Stimulated activated CD8-positive, alpha-beta memory T cell treated with anti-CD3 and anti-CD28 coated beads, Interleukin-2, amount 100 ng/mL, for 1 hour (primary cell): ENCODE measurements at regions not wholly inside any gene's neighbourhood (a gene's known extent, or its start where the extent isn't known, plus 50 kb on each side); places are given as distances from the start of the nearest gene placed in this dataset.

Experiments used
- DNase-seq, 2 donors: peaks; one replicate each; pipeline ENCODE4 v3.0.0-alpha.2; 2020; ENCODE audit warnings: low read depth in 2 of 2

DNA sequence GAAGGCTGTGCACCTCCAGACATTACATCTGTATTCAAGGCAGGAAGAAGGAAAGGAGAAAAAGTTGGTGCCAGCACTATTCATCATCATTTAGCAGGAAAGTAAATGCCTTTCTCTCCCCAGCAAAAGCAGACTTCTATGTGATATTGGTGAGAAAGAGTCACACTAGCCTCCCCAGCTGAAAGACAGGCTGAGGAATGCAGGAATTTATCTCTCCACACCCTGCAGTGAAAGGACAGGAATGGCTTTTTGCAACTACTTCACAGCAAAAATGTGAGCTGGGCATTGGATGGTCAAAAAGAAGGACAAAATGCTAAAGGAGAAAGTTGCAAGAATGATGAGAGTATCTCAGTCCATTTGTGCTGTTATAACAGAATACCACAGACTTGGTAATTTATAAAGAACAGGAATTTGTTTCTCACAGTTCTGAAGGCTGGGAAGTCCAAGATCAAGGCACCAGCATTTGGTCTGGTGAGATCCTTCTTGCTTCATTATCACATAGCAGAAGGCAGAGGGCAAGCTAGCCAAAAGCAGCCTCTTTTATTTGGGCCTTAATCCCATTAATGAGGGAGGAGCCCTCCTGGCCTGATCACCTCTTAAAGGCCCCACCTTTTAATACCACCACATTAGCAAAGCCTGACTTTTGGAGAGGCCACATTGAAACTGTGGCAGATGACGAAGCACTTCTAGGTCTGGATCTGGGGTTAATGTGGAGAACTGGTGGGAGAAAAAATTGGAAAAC lies 388.1 kb upstream of the SLC14A2 start:
- DNase-seq = no peak

DNA sequence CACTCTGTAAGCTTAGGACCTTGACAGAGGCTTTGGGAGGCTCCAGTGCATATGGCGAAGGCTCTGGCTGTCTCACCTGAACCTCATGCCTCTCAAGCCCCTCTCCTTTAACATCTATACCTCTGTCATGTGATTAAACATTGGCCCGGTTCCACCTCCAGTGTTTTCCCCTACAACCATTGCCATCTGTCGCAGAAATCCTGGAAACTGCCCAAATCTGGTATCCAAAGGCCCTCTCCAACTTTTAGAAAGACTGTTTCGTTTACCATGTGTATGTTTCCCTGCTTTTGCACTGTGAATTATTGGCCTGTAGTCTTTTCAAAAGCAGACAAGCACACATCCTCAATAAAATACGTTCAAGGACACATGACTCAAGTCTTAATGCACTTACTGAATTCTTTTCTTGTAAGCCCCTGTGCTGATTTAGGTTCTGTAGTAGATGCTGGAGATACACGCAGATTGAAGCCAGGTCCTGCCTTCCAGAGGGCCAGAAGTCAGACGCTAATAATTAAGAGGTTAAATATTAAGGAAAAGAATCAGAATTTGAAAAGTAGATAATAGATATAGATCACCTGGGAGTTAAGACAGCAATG lies 386.4 kb upstream of the SLC14A2 start:
- DNase-seq = no peak

DNA sequence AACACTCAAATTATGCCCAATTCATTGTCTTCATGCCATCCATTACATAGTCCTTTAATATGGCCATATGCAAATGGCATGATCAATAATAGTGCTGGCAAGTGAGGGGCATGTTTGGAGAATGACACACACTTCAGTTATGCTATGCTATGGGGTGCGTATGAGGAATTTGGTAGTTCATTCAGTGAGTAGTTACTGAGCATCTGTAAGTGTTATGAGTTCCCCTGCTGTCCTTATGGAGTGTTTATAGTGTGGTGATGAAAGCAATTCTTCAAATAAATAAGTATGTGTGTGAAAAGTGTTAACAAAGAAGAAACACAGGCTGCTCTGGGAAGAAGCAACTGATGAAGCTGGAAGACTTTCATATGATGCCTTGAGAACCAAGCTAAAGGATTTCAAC lies 383.7 kb upstream of the SLC14A2 start:
- DNase-seq = no peak

DNA sequence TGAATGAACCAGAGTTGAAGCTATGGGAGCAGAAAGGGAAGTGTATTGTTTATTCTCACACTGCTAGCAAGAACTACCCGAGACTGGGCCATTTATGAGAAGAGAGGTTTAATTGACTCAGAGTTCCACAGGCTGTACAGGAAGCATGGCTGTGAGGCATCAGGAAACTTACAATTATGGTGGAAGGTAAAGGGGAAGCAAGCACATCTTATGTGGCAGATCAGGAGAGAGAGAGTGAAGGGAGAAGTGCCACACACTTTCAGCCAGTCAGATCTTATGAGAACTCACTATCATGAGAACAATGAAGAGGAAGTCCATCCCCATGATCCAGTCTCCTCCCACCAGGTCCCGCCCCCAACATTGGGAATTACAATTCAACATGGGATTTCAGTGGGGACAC lies 383.2 kb upstream of the SLC14A2 start:
- no peak for DNase-seq

- DNase-seq = no peak
These were observed 378.6 kb upstream of the SLC14A2 start for GRCh38 chr18:45236676-45237075.

DNA sequence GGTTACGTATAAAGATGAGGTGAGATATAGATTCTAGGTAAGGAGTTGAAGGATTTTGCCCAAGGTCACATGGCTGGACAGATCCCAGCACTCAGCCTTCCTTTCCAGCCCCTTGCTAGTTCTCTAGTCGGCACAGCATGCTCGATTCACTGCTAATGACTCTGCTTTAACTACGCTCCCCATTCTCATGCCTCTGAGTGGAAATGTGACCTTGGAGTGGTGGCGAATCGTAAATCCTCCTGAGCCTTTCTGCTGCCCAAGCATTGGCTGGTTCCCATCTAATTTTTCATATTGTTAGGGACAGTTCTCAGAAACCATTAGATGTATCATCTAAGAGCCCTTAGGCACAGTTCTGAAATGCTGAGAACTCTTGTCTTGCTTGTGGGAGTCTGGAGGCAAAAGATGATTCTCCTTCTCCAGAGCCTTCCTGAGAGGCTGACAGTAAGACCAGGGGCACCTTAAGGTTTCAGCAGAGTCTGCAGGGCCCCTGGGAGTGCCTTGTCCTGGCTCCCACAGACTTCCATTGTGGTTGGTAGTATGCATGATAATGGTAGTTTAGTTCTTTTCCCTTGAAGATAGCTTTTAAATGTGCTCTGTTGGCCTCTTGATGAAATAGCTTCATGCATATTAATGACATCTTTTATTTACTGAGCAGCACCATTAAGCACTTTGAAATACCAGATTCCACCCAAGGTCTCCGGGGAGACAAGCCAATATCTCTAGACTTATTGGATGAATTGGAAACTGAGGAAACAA lies 377.8 kb upstream of the SLC14A2 start:
- no peak for DNase-seq

DNA sequence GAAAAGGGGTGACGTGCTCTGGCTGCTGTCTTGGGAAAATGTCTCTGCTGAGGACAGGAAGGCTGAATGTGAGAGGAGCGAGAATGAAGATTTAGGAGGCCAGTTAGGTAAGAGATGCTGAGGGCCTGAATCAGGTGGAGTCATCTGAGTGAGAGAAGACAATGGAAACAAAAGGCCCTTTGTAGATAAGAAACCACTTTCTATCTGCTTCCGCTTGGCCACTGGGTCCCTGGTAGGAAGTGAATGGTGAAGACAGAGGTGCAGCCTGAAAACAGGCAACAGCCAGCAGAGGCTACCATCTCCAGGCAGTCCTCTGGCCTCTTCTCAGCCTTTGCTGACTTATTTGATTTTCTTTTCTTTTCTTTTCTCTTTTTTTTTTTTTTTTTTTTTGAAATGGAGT lies 374.0 kb upstream of the SLC14A2 start:
- DNase-seq = no peak

GRCh38 chr18:45241982-45242565 lies 373.2 kb upstream of the SLC14A2 start:
- DNase-seq = no peak

- no peak for DNase-seq
These were observed 371.8 kb upstream of the SLC14A2 start for GRCh38 chr18:45243340-45244110.

DNA sequence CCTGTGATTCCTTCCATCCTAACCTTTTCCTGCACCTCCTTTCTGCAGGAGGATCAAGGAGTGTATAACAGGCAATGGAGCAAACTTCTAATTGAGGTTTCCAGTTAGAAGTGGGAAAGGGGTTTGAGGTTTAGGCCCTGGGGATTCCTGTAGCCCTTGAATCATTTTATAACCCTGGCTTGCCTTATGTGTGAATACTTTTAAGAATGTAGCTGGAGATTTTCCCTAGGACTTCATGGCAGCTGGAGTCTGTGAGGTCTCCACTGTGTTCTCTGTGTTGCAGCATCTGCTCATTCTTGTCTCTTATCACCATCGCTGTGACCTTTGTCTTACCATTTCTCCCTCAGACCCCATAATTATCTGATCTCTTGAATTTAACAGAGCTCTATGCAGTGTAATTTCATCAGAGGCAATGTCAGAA lies 370.2 kb upstream of the SLC14A2 start:
- DNase-seq = no peak

- no peak for DNase-seq
These were observed 366.9 kb upstream of the SLC14A2 start for GRCh38 chr18:45248240-45248903.

GRCh38 chr18:45249246-45249661 lies 366.0 kb upstream of the SLC14A2 start:
- no peak for DNase-seq

GRCh38 chr18:45250479-45250878 lies 364.8 kb upstream of the SLC14A2 start:
- no peak for DNase-seq

DNA sequence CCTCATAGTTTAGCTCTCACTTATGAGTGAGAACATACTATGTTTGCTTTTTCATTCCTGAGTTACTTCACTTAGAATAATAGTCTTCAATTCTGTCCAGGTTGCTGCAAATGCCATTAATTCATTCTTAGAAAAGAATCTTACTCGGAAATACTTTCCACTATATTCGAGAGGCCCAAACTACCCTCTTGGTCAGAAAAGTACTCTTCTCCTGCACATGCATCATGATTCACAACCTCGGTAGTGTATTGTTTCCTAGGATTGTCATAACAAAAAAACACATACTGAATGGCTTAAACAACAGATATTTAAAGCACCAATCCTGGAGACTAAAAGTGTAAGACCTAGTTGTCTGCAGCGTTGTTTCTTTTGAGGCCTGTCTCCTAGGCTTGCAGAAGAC lies 364.0 kb upstream of the SLC14A2 start:
- DNase-seq = no peak

GRCh38 chr18:45252474-45252873 lies 362.8 kb upstream of the SLC14A2 start:
- no peak for DNase-seq

- DNase-seq = no peak
These were observed 362.2 kb upstream of the SLC14A2 start for GRCh38 chr18:45253056-45253565.

GRCh38 chr18:45253973-45254708 lies 361.1 kb upstream of the SLC14A2 start:
- DNase-seq = no peak

DNA sequence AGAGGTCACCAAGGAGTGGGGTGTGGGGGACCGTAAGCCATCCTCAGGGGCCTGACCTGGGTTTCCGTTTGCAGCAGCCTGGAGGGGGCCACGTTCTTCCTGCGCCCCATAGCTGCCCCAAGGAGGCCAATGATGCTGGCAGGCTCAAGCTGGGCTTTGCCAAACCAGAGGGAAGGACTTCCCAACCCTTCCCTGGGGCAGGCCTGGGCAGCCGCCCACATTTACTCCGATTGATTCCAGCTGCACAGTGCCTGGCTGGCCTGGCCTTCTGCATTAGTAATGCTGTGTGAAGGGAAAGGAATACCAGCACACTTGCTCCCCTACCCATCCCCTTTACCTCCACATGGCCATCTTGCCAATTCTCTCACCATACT lies 360.6 kb upstream of the SLC14A2 start:
- no peak for DNase-seq

GRCh38 chr18:45255197-45255890 lies 359.9 kb upstream of the SLC14A2 start:
- DNase-seq = no peak

GRCh38 chr18:45260125-45260524 lies 355.2 kb upstream of the SLC14A2 start:
- no peak for DNase-seq
